Left lung (tissue), 4 donors: ENCODE measurements at regions not wholly inside any gene's neighbourhood (a gene's known extent, or its start where the extent isn't known, plus 50 kb on each side); places are given as distances from the start of the nearest gene placed in this dataset.

Experiments used
- ATAC-seq: fragments of 200-7000 bp; cut with Tn5 transposase; one replicate; pipeline ENCODE4 v1.9.1; 2020; ENCODE audit warnings: moderate library complexity
- DNase-seq, 4 donors: peaks; one replicate each; pipeline ENCODE4 v3.0.0-alpha.2; 2013 to 2020
- H3K27ac ChIP-seq, 2 donors: fragments of 200-600 bp; sonication (generic) in 1 of 2; one replicate each; pipeline versions ENCODE4 v1.5.0 to v1.8.0; 2020 to 2021
- H3K27me3 ChIP-seq, 2 donors: fragments of 200-600 bp; sonication (generic) in 1 of 2; one replicate each; pipeline versions ENCODE4 v1.5.0 to v1.8.0; 2020 to 2021
- H3K36me3 ChIP-seq, 2 donors: fragments of 200-600 bp; sonication (generic) in 1 of 2; one replicate each; pipeline versions ENCODE4 v1.5.0 to v1.8.0; 2020 to 2021
- H3K4me1 ChIP-seq, 2 donors: fragments of 200-600 bp; one replicate each; pipeline ENCODE4 v1.8.0; 2021
- H3K4me3 ChIP-seq, 2 donors: fragments of 200-600 bp; sonication (generic) in 1 of 2; one replicate each; pipeline versions ENCODE4 v1.5.0 to v1.8.0; 2020 to 2021; ENCODE audit warnings: mild to moderate bottlenecking in 1 of 2
- H3K9me3 ChIP-seq, 2 donors: fragments of 200-600 bp; sonication (generic) in 1 of 2; one replicate each; pipeline versions ENCODE4 v1.5.0 to v1.8.0; 2020 to 2021
- intact Hi-C, 2 donors: fragments of 100-400 bp; cut with DNase I; formaldehyde crosslinking; loops; one replicate each; pipeline versions ENCODE4 v1.11.2 to v1.14.2; 2022
- TF ChIP-seq, protein P1 (sequence below), 2 donors: fragments of 200-600 bp; sonication (generic) in 1 of 2; IDR thresholded peaks; one replicate each; pipeline versions ENCODE4 v1.5.0 to v1.8.0; 2021; ENCODE audit warnings: antibody characterized with exemption in 2 of 2
- donor health status: DM: no; HTN: yes; CAD: no.
- donor health status: DM: no; HTN: no; CAD: no.

DNA sequence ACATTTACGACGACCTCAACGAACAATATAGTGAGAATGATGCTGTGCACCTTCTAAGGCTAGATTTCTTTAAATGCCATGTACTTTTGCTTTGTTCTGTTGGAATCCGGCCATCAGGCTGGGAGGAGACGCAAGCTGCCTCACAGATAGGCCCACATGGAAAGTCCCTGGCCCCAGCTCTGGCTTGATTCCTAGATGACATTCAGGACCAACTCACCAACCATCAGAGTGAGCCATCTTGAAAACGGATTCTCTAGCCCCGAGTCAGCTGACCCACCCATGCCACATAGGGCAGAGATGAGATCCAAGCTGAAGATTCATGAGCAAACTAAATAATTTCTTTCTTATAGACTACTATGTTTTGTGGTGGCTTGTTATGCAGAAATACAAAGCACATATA, 164.4 kb downstream of the ZNF281 start:
- intact Hi-C loops: no loop called here

GRCh38 chr1:200243042-200243437, 166.8 kb downstream of the ZNF281 start:
- peak overlapping the region in 1 of 2 donors; percentile 25 for H3K27ac ChIP-seq
- ATAC-seq (no peak), DNase-seq (peak in 2 of 4 donors; percentile 33 to 51)
- H3K9me3 ChIP-seq: no peaks in the 10 kb centered on the region
- H3K4me1 ChIP-seq: peaks cover 0 to 23% of the 10 kb centered on the region in 2 donors
- no peaks in the 10 kb centered on the region for H3K36me3 ChIP-seq
- H3K4me3 ChIP-seq: no peak overlapping the region
- TF ChIP-seq, protein P1, sequence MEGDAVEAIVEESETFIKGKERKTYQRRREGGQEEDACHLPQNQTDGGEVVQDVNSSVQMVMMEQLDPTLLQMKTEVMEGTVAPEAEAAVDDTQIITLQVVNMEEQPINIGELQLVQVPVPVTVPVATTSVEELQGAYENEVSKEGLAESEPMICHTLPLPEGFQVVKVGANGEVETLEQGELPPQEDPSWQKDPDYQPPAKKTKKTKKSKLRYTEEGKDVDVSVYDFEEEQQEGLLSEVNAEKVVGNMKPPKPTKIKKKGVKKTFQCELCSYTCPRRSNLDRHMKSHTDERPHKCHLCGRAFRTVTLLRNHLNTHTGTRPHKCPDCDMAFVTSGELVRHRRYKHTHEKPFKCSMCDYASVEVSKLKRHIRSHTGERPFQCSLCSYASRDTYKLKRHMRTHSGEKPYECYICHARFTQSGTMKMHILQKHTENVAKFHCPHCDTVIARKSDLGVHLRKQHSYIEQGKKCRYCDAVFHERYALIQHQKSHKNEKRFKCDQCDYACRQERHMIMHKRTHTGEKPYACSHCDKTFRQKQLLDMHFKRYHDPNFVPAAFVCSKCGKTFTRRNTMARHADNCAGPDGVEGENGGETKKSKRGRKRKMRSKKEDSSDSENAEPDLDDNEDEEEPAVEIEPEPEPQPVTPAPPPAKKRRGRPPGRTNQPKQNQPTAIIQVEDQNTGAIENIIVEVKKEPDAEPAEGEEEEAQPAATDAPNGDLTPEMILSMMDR (IDR thresholded peaks at IDR 0.05): no peak
- H3K27me3 ChIP-seq: peaks cover 8% of the 10 kb centered on the region in 2 donors
- intact Hi-C loops: no loop called here

More for the DNA sequence above, 164.4 kb downstream of the ZNF281 start:
- ATAC-seq: no peak
- H3K27ac ChIP-seq: no peak overlapping the region
- peaks cover 0 to 23% of the 10 kb centered on the region in 2 donors for H3K4me1 ChIP-seq
- TF ChIP-seq, protein P1 (IDR thresholded peaks at IDR 0.05): no peak
- peaks cover 8% of the 10 kb centered on the region in 2 donors for H3K27me3 ChIP-seq
- H3K4me3 ChIP-seq: no peak overlapping the region
- no peaks in the 10 kb centered on the region for H3K9me3 ChIP-seq
- DNase-seq: no peak
- H3K36me3 ChIP-seq: no peaks in the 10 kb centered on the region

DNA sequence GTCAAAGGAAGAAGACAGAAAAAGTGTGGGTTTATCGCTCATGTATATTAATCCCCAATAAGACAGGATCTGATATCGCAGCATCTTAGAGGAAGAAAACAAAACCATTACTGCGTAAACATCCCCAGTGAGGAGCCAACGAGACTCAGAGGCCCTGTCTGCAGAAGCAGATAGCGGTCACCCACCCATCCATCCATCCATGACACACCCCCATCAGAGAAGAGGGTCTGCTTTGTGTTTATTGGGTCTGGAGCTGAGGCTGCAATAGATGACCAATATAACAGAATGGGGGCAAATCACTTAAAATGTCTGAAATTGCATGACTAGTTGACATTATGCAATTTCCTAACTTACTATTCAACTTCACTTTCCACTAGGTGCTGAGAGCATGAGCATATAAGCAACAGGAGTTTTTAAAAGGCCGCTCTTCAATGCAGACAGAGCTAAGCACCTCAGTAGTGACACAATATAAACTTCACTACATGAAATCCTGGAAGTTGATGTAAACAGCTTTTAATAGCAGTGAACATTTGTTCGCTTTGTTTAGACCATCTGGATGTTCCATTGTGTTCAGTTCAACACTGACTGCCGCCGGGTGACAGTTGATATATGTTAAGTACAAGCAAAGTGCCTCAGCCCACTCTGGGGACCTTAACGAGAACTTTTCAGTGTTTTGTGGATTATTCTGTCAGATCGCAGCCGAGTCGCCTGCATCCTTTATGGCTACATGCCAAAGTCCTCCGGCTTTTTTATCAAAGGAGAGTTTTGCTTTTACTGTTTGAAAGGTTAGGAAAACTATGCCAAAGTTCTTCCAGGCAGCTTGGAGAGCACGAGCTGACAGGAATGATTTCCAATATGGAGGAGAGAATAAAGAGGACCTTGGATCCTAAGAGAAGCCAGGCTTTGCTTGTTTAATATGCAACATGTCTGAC, 167.5 kb downstream of the ZNF281 start:
- intact Hi-C loops: no loop called here
- peaks cover 0 to 23% of the 10 kb centered on the region in 2 donors for H3K4me1 ChIP-seq
- peak in 2 of 4 donors; percentile 47 to 53 for DNase-seq
- no peak overlapping the region for H3K4me3 ChIP-seq
- ATAC-seq: peak; percentile 26
- H3K27ac ChIP-seq: peak overlapping the region in 1 of 2 donors; percentile 25
- no peaks in the 10 kb centered on the region for H3K36me3 ChIP-seq
- TF ChIP-seq, protein P1 (IDR thresholded peaks at IDR 0.05): no peak
- H3K9me3 ChIP-seq: no peaks in the 10 kb centered on the region
- peaks cover 2 to 8% of the 10 kb centered on the region in 2 donors for H3K27me3 ChIP-seq

DNA sequence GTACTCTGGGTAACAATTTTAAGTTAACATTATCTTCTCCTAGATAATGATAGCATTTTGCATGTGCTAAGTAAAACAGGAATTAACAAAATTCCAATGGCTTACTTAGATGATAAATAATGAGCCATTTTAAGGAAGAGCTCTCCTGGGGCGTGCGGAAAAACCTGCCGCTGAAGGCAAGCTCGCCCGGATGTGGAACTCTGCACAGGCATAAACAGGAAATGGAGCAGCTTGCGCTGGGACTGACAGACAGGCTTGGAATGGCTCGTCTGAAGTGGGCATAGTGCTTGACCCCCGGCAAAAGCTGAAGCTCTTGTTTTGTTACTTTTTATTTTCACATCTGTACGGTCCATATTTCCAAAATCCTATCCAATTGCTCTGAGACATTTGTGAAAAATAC, 169.2 kb downstream of the ZNF281 start:
- Histone ChIP-seq H3K4me3 (no peak overlapping the region), H3K27ac (peak overlapping the region in 1 of 2 donors; percentile 28), H3K36me3 (no peaks in the 10 kb centered on the region), H3K4me1 (peaks cover 0 to 23% of the 10 kb centered on the region in 2 donors), H3K9me3 (no peaks in the 10 kb centered on the region), H3K27me3 (peaks cover 0 to 8% of the 10 kb centered on the region in 2 donors)
- intact Hi-C loops: no loop called here
- DNase-seq: peak in 2 of 4 donors; percentile 38 to 42
- TF ChIP-seq, protein P1 (IDR thresholded peaks at IDR 0.05): no peak
- peak; percentile 36 for ATAC-seq

- H3K4me1 ChIP-seq: peaks cover 0 to 23% of the 10 kb centered on the region in 2 donors
- ATAC-seq: no peak
Measured at GRCh38 chr1:200238311-200238710, 171.5 kb downstream of the ZNF281 start.

More at GRCh38 chr1:200238311-200238710, 171.5 kb downstream of the ZNF281 start:
- Histone ChIP-seq H3K36me3 (no peaks in the 10 kb centered on the region), H3K4me3 (no peak overlapping the region), H3K9me3 (no peaks in the 10 kb centered on the region), H3K27ac (no peak overlapping the region), H3K27me3 (peaks cover 0 to 8% of the 10 kb centered on the region in 2 donors)
- intact Hi-C loops: no loop called here
- TF ChIP-seq, protein P1 (IDR thresholded peaks at IDR 0.05): no peak
- no peak for DNase-seq
